ENCODE measurements at regions not wholly inside any gene's neighbourhood (a gene's known extent, or its start where the extent isn't known, plus 50 kb on each side); places are given as distances from the start of the nearest gene placed in this dataset.
A peak's percentile ranks its signal among the peaks of the same experiment; 100 is the strongest.

GRCh38 chr5:124634228-124634739 lies 112.2 kb downstream of the ZNF608 start:
- no peaks in the 10 kb centered on the region for H3K9me3 ChIP-seq (ENCODE audit: control insufficient read depth in 2 of 2, low read length in 2 of 2)
- H3K27ac ChIP-seq (ENCODE audit: low read depth in 2 of 2, low read length in 2 of 2): peak overlapping the region in 1 of 2 donors; percentile 7
- peaks cover 4% of the 10 kb centered on the region in 2 donors for H3K36me3 ChIP-seq (ENCODE audit: control insufficient read depth in 2 of 2, insufficient read depth in 2 of 2, low read length in 2 of 2)
- H3K4me3 ChIP-seq (ENCODE audit: low read length in 2 of 2): no peak overlapping the region
- no peak overlapping the region for H3K9ac ChIP-seq (ENCODE audit: low read depth in 1 of 2, low read length in 2 of 2)
- H3K4me1 ChIP-seq (ENCODE audit: control insufficient read depth in 2 of 2, insufficient read depth in 2 of 2, low read length in 2 of 2): no peaks in the 10 kb centered on the region
- no peaks in the 10 kb centered on the region for H3K27me3 ChIP-seq (ENCODE audit: control insufficient read depth in 2 of 2, insufficient read depth in 2 of 2, low read length in 2 of 2)

GRCh38 chr5:124633209-124633608 lies 113.2 kb downstream of the ZNF608 start:
- H3K27me3 ChIP-seq (ENCODE audit: control insufficient read depth in 2 of 2, insufficient read depth in 2 of 2, low read length in 2 of 2): no peaks in the 10 kb centered on the region
- H3K27ac ChIP-seq (ENCODE audit: low read depth in 2 of 2, low read length in 2 of 2): no peak overlapping the region

GRCh38 chr5:124631874-124632550 lies 114.4 kb downstream of the ZNF608 start:
- Histone ChIP-seq H3K27me3 (ENCODE audit: control insufficient read depth in 2 of 2, insufficient read depth in 2 of 2, low read length in 2 of 2) (no peaks in the 10 kb centered on the region), H3K27ac (ENCODE audit: low read depth in 2 of 2, low read length in 2 of 2) (no peak overlapping the region), H3K4me1 (ENCODE audit: control insufficient read depth in 2 of 2, insufficient read depth in 2 of 2, low read length in 2 of 2) (no peaks in the 10 kb centered on the region), H3K4me3 (ENCODE audit: low read length in 2 of 2) (no peak overlapping the region), H3K9me3 (ENCODE audit: control insufficient read depth in 2 of 2, low read length in 2 of 2) (no peaks in the 10 kb centered on the region), H3K9ac (ENCODE audit: low read depth in 1 of 2, low read length in 2 of 2) (no peak overlapping the region), H3K36me3 (ENCODE audit: control insufficient read depth in 2 of 2, insufficient read depth in 2 of 2, low read length in 2 of 2) (peaks cover 1 to 4% of the 10 kb centered on the region in 2 donors)

More at GRCh38 chr5:124633209-124633608, 113.2 kb downstream of the ZNF608 start:
- H3K36me3 ChIP-seq (ENCODE audit: control insufficient read depth in 2 of 2, insufficient read depth in 2 of 2, low read length in 2 of 2): peaks cover 4% of the 10 kb centered on the region in 2 donors
- H3K9ac ChIP-seq (ENCODE audit: low read depth in 1 of 2, low read length in 2 of 2): no peak overlapping the region
- no peaks in the 10 kb centered on the region for H3K4me1 ChIP-seq (ENCODE audit: control insufficient read depth in 2 of 2, insufficient read depth in 2 of 2, low read length in 2 of 2)
- H3K4me3 ChIP-seq (ENCODE audit: low read length in 2 of 2): no peak overlapping the region
- no peaks in the 10 kb centered on the region for H3K9me3 ChIP-seq (ENCODE audit: control insufficient read depth in 2 of 2, low read length in 2 of 2)

- peaks cover 0 to 4% of the 10 kb centered on the region in 2 donors for H3K36me3 ChIP-seq (ENCODE audit: control insufficient read depth in 2 of 2, insufficient read depth in 2 of 2, low read length in 2 of 2)
- H3K4me1 ChIP-seq (ENCODE audit: control insufficient read depth in 2 of 2, insufficient read depth in 2 of 2, low read length in 2 of 2): no peaks in the 10 kb centered on the region
These were observed 115.4 kb downstream of the ZNF608 start for GRCh38 chr5:124630767-124631704.

GRCh38 chr5:124628721-124629596 lies 117.5 kb downstream of the ZNF608 start:
- H3K27me3 ChIP-seq (ENCODE audit: control insufficient read depth in 2 of 2, insufficient read depth in 2 of 2, low read length in 2 of 2): no peaks in the 10 kb centered on the region
- no peaks in the 10 kb centered on the region for H3K36me3 ChIP-seq (ENCODE audit: control insufficient read depth in 2 of 2, insufficient read depth in 2 of 2, low read length in 2 of 2)
- H3K4me3 ChIP-seq (ENCODE audit: low read length in 2 of 2): no peak overlapping the region
- H3K4me1 ChIP-seq (ENCODE audit: control insufficient read depth in 2 of 2, insufficient read depth in 2 of 2, low read length in 2 of 2): no peaks in the 10 kb centered on the region
- H3K9ac ChIP-seq (ENCODE audit: low read depth in 1 of 2, low read length in 2 of 2): no peak overlapping the region
- no peak overlapping the region for H3K27ac ChIP-seq (ENCODE audit: low read depth in 2 of 2, low read length in 2 of 2)
- no peaks in the 10 kb centered on the region for H3K9me3 ChIP-seq (ENCODE audit: control insufficient read depth in 2 of 2, low read length in 2 of 2)

More at GRCh38 chr5:124630767-124631704, 115.4 kb downstream of the ZNF608 start:
- Histone ChIP-seq H3K9ac (ENCODE audit: low read depth in 1 of 2, low read length in 2 of 2) (no peak overlapping the region), H3K4me3 (ENCODE audit: low read length in 2 of 2) (no peak overlapping the region), H3K27ac (ENCODE audit: low read depth in 2 of 2, low read length in 2 of 2) (no peak overlapping the region), H3K27me3 (ENCODE audit: control insufficient read depth in 2 of 2, insufficient read depth in 2 of 2, low read length in 2 of 2) (no peaks in the 10 kb centered on the region), H3K9me3 (ENCODE audit: control insufficient read depth in 2 of 2, low read length in 2 of 2) (no peaks in the 10 kb centered on the region)

GRCh38 chr5:124627815-124628595 lies 118.4 kb downstream of the ZNF608 start:
- no peaks in the 10 kb centered on the region for H3K9me3 ChIP-seq (ENCODE audit: control insufficient read depth in 2 of 2, low read length in 2 of 2)
- H3K9ac ChIP-seq (ENCODE audit: low read depth in 1 of 2, low read length in 2 of 2): no peak overlapping the region
- no peak overlapping the region for H3K27ac ChIP-seq (ENCODE audit: low read depth in 2 of 2, low read length in 2 of 2)
- no peak overlapping the region for H3K4me3 ChIP-seq (ENCODE audit: low read length in 2 of 2)
- H3K36me3 ChIP-seq (ENCODE audit: control insufficient read depth in 2 of 2, insufficient read depth in 2 of 2, low read length in 2 of 2): no peaks in the 10 kb centered on the region
- H3K4me1 ChIP-seq (ENCODE audit: control insufficient read depth in 2 of 2, insufficient read depth in 2 of 2, low read length in 2 of 2): no peaks in the 10 kb centered on the region
- no peaks in the 10 kb centered on the region for H3K27me3 ChIP-seq (ENCODE audit: control insufficient read depth in 2 of 2, insufficient read depth in 2 of 2, low read length in 2 of 2)

- Histone ChIP-seq H3K27me3 (ENCODE audit: control insufficient read depth in 2 of 2, insufficient read depth in 2 of 2, low read length in 2 of 2) (no peaks in the 10 kb centered on the region), H3K9me3 (ENCODE audit: control insufficient read depth in 2 of 2, low read length in 2 of 2) (no peaks in the 10 kb centered on the region), H3K9ac (ENCODE audit: low read depth in 1 of 2, low read length in 2 of 2) (no peak overlapping the region), H3K27ac (ENCODE audit: low read depth in 2 of 2, low read length in 2 of 2) (no peak overlapping the region), H3K36me3 (ENCODE audit: control insufficient read depth in 2 of 2, insufficient read depth in 2 of 2, low read length in 2 of 2) (no peaks in the 10 kb centered on the region), H3K4me3 (ENCODE audit: low read length in 2 of 2) (no peak overlapping the region), H3K4me1 (ENCODE audit: control insufficient read depth in 2 of 2, insufficient read depth in 2 of 2, low read length in 2 of 2) (no peaks in the 10 kb centered on the region)
These were observed 120.4 kb downstream of the ZNF608 start for GRCh38 chr5:124626053-124626452.

- H3K27me3 ChIP-seq (ENCODE audit: control insufficient read depth in 2 of 2, insufficient read depth in 2 of 2, low read length in 2 of 2): no peaks in the 10 kb centered on the region
- no peak overlapping the region for H3K4me3 ChIP-seq (ENCODE audit: low read length in 2 of 2)
- no peak overlapping the region for H3K27ac ChIP-seq (ENCODE audit: low read depth in 2 of 2, low read length in 2 of 2)
- no peaks in the 10 kb centered on the region for H3K4me1 ChIP-seq (ENCODE audit: control insufficient read depth in 2 of 2, insufficient read depth in 2 of 2, low read length in 2 of 2)
- no peaks in the 10 kb centered on the region for H3K36me3 ChIP-seq (ENCODE audit: control insufficient read depth in 2 of 2, insufficient read depth in 2 of 2, low read length in 2 of 2)
- H3K9me3 ChIP-seq (ENCODE audit: control insufficient read depth in 2 of 2, low read length in 2 of 2): no peaks in the 10 kb centered on the region
- no peak overlapping the region for H3K9ac ChIP-seq (ENCODE audit: low read depth in 1 of 2, low read length in 2 of 2)
These were observed 123.2 kb downstream of the ZNF608 start for GRCh38 chr5:124623265-124623664.

- no peaks in the 10 kb centered on the region for H3K27me3 ChIP-seq (ENCODE audit: control insufficient read depth in 2 of 2, insufficient read depth in 2 of 2, low read length in 2 of 2)
- no peaks in the 10 kb centered on the region for H3K4me1 ChIP-seq (ENCODE audit: control insufficient read depth in 2 of 2, insufficient read depth in 2 of 2, low read length in 2 of 2)
- no peak overlapping the region for H3K4me3 ChIP-seq (ENCODE audit: low read length in 2 of 2)
These were observed 123.6 kb downstream of the ZNF608 start for GRCh38 chr5:124622851-124623250.

More at GRCh38 chr5:124622851-124623250, 123.6 kb downstream of the ZNF608 start:
- H3K9me3 ChIP-seq (ENCODE audit: control insufficient read depth in 2 of 2, low read length in 2 of 2): no peaks in the 10 kb centered on the region
- H3K9ac ChIP-seq (ENCODE audit: low read depth in 1 of 2, low read length in 2 of 2): no peak overlapping the region
- no peak overlapping the region for H3K27ac ChIP-seq (ENCODE audit: low read depth in 2 of 2, low read length in 2 of 2)
- H3K36me3 ChIP-seq (ENCODE audit: control insufficient read depth in 2 of 2, insufficient read depth in 2 of 2, low read length in 2 of 2): no peaks in the 10 kb centered on the region

All from mucosa of rectum (tissue), 2 donors.